Osteocyte (in vitro differentiated cells): ENCODE measurements at regions not wholly inside any gene's neighbourhood (a gene's known extent, or its start where the extent isn't known, plus 50 kb on each side); places are given as distances from the start of the nearest gene placed in this dataset.

Experiments
- DNase-seq: peaks from one replicate; pipeline ENCODE4 v3.0.0; 2021; ENCODE audit warnings: mixed read lengths; ENCODE audit not compliant: unreplicated experiment; ENCODE audit errors: extremely low spot score
- H3K27ac Mint-ChIP-seq: one replicate; pipeline ENCODE4 v1.8.0; 2021; ENCODE audit warnings: mild to moderate bottlenecking, mixed read lengths; ENCODE audit not compliant: unreplicated experiment
- H3K27me3 Mint-ChIP-seq: one replicate; pipeline ENCODE4 v1.8.0; 2021; ENCODE audit warnings: mixed read lengths; ENCODE audit not compliant: unreplicated experiment
- H3K36me3 Mint-ChIP-seq: one replicate; pipeline ENCODE4 v1.8.0; 2021; ENCODE audit warnings: mixed read lengths; ENCODE audit not compliant: unreplicated experiment
- H3K4me1 Mint-ChIP-seq: one replicate; pipeline ENCODE4 v1.8.0; 2021; ENCODE audit warnings: mixed read lengths; ENCODE audit not compliant: unreplicated experiment
- H3K4me3 Mint-ChIP-seq: one replicate; pipeline ENCODE4 v1.8.0; 2021; ENCODE audit warnings: mild to moderate bottlenecking, moderate library complexity, mixed read lengths; ENCODE audit not compliant: unreplicated experiment
- H3K9me3 Mint-ChIP-seq: one replicate; pipeline ENCODE4 v1.8.0; 2021; ENCODE audit warnings: mixed read lengths; ENCODE audit not compliant: unreplicated experiment
- CTCF ChIP-seq: fragments of 200-600 bp; sonication (generic); IDR thresholded peaks from 2 replicates; pipeline ENCODE4 v1.5.0; 2021; ENCODE audit warnings: antibody characterized with exemption, mild to moderate bottlenecking, moderate library complexity

- DNase-seq: no peak
- Mint-ChIP-seq H3K4me1 (no peaks in the 10 kb centered on the region), H3K9me3 (no peaks in the 10 kb centered on the region), H3K4me3 (no peak overlapping the region), H3K27me3 (peaks cover 24% of the 10 kb centered on the region), H3K36me3 (no peaks in the 10 kb centered on the region), H3K27ac (no peak overlapping the region)
- no peak for TF ChIP-seq CTCF
These were observed 75.9 kb upstream of the SLC10A2 start for GRCh38 chr13:103142151-103142550.

GRCh38 chr13:103140001-103140671, 73.9 kb upstream of the SLC10A2 start:
- Mint-ChIP-seq H3K4me1 (no peaks in the 10 kb centered on the region), H3K4me3 (no peak overlapping the region), H3K9me3 (no peaks in the 10 kb centered on the region), H3K36me3 (no peaks in the 10 kb centered on the region), H3K27me3 (peaks cover 18% of the 10 kb centered on the region), H3K27ac (no peak overlapping the region)
- no peak for DNase-seq
- peak; percentile 75 for TF ChIP-seq CTCF

GRCh38 chr13:103134271-103134670, 68.1 kb upstream of the SLC10A2 start:
- Mint-ChIP-seq H3K27ac (no peak overlapping the region), H3K4me3 (no peak overlapping the region), H3K4me1 (peaks cover 1% of the 10 kb centered on the region), H3K9me3 (no peaks in the 10 kb centered on the region), H3K36me3 (no peaks in the 10 kb centered on the region), H3K27me3 (peaks cover 21% of the 10 kb centered on the region)
- TF ChIP-seq CTCF: no peak
- no peak for DNase-seq

- H3K4me1 Mint-ChIP-seq: peaks cover 1% of the 10 kb centered on the region
- no peak for TF ChIP-seq CTCF
- no peak overlapping the region for H3K27ac Mint-ChIP-seq
- no peak for DNase-seq
- peaks cover 21% of the 10 kb centered on the region for H3K27me3 Mint-ChIP-seq
- H3K4me3 Mint-ChIP-seq: no peak overlapping the region
- H3K9me3 Mint-ChIP-seq: no peaks in the 10 kb centered on the region
- H3K36me3 Mint-ChIP-seq: no peaks in the 10 kb centered on the region
These were observed 67.3 kb upstream of the SLC10A2 start for GRCh38 chr13:103133556-103133955.

GRCh38 chr13:103130681-103131210, 64.5 kb upstream of the SLC10A2 start:
- Mint-ChIP-seq H3K4me1 (peaks cover 1% of the 10 kb centered on the region), H3K4me3 (no peak overlapping the region), H3K36me3 (no peaks in the 10 kb centered on the region), H3K9me3 (no peaks in the 10 kb centered on the region), H3K27me3 (peaks cover 35% of the 10 kb centered on the region), H3K27ac (no peak overlapping the region)
- no peak for TF ChIP-seq CTCF
- no peak for DNase-seq
